ENCODE measurements at regions not wholly inside any gene's neighbourhood (a gene's known extent, or its start where the extent isn't known, plus 50 kb on each side); places are given as distances from the start of the nearest gene placed in this dataset.

- TF ChIP-seq ZNF558 (tag by site-specific recombination; IDR thresholded peaks at IDR 0.05) (no peak), EGR2 (tag by site-specific recombination; IDR thresholded peaks at IDR 0.05; ENCODE audit: low read depth) (no peak), YY2 (tag by site-specific recombination; IDR thresholded peaks at IDR 0.05) (no peak), ZNF10 (tag by site-specific recombination; IDR thresholded peaks at IDR 0.05) (no peak), SP2 (tag by site-specific recombination; IDR thresholded peaks at IDR 0.05) (no peak), ZNF777 (tag by site-specific recombination; IDR thresholded peaks at IDR 0.05; ENCODE audit: borderline replicate concordance) (no peak), ZNF324 (tag by site-specific recombination; IDR thresholded peaks at IDR 0.05) (no peak), MYNN (tag by site-specific recombination; IDR thresholded peaks at IDR 0.05; ENCODE audit: borderline replicate concordance) (no peak), ZNF18 (tag by site-specific recombination; IDR thresholded peaks at IDR 0.05) (no peak)
- TF ChIP-seq, protein P1, sequence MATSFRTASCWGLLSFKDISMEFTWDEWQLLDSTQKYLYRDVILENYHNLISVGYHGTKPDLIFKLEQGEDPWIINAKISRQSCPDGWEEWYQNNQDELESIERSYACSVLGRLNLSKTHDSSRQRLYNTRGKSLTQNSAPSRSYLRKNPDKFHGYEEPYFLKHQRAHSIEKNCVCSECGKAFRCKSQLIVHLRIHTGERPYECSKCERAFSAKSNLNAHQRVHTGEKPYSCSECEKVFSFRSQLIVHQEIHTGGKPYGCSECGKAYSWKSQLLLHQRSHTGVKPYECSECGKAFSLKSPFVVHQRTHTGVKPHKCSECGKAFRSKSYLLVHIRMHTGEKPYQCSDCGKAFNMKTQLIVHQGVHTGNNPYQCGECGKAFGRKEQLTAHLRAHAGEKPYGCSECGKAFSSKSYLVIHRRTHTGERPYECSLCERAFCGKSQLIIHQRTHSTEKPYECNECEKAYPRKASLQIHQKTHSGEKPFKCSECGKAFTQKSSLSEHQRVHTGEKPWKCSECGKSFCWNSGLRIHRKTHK (tag by site-specific recombination; IDR thresholded peaks at IDR 0.05): no peak
- TF ChIP-seq, protein P2, sequence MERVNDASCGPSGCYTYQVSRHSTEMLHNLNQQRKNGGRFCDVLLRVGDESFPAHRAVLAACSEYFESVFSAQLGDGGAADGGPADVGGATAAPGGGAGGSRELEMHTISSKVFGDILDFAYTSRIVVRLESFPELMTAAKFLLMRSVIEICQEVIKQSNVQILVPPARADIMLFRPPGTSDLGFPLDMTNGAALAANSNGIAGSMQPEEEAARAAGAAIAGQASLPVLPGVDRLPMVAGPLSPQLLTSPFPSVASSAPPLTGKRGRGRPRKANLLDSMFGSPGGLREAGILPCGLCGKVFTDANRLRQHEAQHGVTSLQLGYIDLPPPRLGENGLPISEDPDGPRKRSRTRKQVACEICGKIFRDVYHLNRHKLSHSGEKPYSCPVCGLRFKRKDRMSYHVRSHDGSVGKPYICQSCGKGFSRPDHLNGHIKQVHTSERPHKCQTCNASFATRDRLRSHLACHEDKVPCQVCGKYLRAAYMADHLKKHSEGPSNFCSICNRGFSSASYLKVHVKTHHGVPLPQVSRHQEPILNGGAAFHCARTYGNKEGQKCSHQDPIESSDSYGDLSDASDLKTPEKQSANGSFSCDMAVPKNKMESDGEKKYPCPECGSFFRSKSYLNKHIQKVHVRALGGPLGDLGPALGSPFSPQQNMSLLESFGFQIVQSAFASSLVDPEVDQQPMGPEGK (tag by site-specific recombination; IDR thresholded peaks at IDR 0.05): no peak
Observed at GRCh38 chr4:155609455-155610059, 57.1 kb upstream of the GUCY1A1 start (continued).

DNA sequence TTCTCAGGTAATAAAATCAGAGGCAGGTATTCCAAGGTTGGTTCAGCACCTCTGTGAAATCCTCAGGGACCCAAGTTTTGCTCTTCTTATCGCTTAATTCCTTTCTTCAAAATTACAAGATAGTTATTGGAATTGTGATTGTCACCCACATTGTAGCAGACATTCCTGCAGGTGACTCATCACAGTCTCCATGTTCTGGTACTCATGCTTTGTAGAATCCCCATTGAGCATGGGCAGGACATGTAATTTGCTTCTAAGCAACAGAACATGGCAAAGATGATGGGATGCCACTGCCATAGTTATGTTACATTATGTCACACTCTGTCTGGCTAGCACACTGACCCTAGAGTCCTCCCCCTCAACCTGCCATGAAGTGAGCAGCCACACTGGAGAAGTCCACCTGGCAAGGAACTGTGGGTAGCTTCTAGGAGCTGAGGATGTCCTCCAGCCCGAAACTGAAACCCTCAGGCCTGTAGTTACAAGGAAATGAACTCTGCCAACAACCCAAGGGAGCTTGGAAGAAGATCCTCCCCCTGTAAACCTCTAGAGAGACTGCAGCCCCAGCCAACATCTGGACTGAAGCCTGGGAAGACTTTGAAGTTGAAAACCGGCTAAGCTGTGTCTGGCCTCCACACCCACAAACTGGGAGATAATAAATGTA, 58.3 kb upstream of the GUCY1A1 start:
- POLR2A ChIA-PET: no interaction called here
- H3K4me3 ChIP-seq (ENCODE audit: low read depth, low read length): no peak overlapping the region
- H3K36me3 ChIP-seq (ENCODE audit: control insufficient read depth in 2 of 2, insufficient read depth in 1 of 2, low read length in 2 of 2): no peaks in the 10 kb centered on the region
- CTCF ChIA-PET: no interaction called here
- no peak overlapping the region for H3K27ac ChIP-seq (ENCODE audit: extremely low read depth, low read depth, low read length)
- no peaks in the 10 kb centered on the region for H3K4me1 ChIP-seq (ENCODE audit: control insufficient read depth, insufficient read depth, low read length)
- TF ChIP-seq HOXD13 (CRISPR knock-in tag; IDR thresholded peaks at IDR 0.05; ENCODE audit: borderline replicate concordance) (no peak), ZNF514 (tag by site-specific recombination; IDR thresholded peaks at IDR 0.05) (no peak), KLF1 (tag by site-specific recombination; IDR thresholded peaks at IDR 0.05) (no peak)
- TF ChIP-seq, protein P3, sequence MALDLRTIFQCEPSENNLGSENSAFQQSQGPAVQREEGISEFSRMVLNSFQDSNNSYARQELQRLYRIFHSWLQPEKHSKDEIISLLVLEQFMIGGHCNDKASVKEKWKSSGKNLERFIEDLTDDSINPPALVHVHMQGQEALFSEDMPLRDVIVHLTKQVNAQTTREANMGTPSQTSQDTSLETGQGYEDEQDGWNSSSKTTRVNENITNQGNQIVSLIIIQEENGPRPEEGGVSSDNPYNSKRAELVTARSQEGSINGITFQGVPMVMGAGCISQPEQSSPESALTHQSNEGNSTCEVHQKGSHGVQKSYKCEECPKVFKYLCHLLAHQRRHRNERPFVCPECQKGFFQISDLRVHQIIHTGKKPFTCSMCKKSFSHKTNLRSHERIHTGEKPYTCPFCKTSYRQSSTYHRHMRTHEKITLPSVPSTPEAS (tag by site-specific recombination; IDR thresholded peaks at IDR 0.05): no peak
- H3K9me3 ChIP-seq (ENCODE audit: control insufficient read depth, insufficient read depth, low read depth, low read length): no peaks in the 10 kb centered on the region

DNA sequence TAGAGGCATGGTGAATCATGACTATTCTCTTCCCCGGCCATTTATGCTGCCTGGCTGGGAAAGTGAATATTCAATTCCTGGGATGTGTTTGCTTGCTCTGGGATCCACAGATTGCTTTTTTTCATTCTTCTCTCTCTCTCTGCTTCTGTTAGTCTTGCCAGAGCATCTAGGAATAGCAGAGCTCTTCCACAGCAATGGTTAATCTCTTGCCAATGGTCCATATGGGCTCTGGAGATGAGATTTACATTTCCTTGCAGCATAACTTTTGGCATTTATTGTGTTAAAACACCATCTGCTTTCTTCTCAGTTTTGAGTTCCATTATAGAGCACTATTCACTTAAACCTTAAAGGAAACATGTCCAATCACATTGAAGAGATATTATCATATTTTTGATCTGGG, 59.2 kb upstream of the GUCY1A1 start:
- Histone ChIP-seq H3K27ac (ENCODE audit: extremely low read depth, low read depth, low read length) (no peak overlapping the region), H3K36me3 (ENCODE audit: control insufficient read depth in 2 of 2, insufficient read depth in 1 of 2, low read length in 2 of 2) (no peaks in the 10 kb centered on the region), H3K4me1 (ENCODE audit: control insufficient read depth, insufficient read depth, low read length) (no peaks in the 10 kb centered on the region), H3K4me3 (ENCODE audit: low read depth, low read length) (no peak overlapping the region), H3K9me3 (ENCODE audit: control insufficient read depth, insufficient read depth, low read depth, low read length) (no peaks in the 10 kb centered on the region)
- POLR2A ChIA-PET: no interaction called here
- CTCF ChIA-PET: interaction anchor here (1.0 kb wide), 1 partner anchor 13 kb away, joined by 4 read pairs; no protein-coding TSS in a partner anchor
- TF ChIP-seq TRIM28 (IDR thresholded peaks at IDR 0.05; ENCODE audit: borderline replicate concordance, low read length): no peak
- no peak for TF ChIP-seq ZBTB1 (tag by site-specific recombination; IDR thresholded peaks at IDR 0.05)
- no peak for TF ChIP-seq ATF2 (tag by site-specific recombination; IDR thresholded peaks at IDR 0.05; ENCODE audit: low read depth)
- no peak for TF ChIP-seq ZBTB8A (tag by site-specific recombination; IDR thresholded peaks at IDR 0.05)
- no peak for TF ChIP-seq ZBTB10 (tag by site-specific recombination; IDR thresholded peaks at IDR 0.05)
- TF ChIP-seq ZNF24 (tag by site-specific recombination; IDR thresholded peaks at IDR 0.05): no peak
- no peak for TF ChIP-seq YY1 (tag by site-specific recombination; IDR thresholded peaks at IDR 0.05)

Data from HEK293 (cell line).